GM23338 (cell line): ENCODE measurements at regions not wholly inside any gene's neighbourhood (a gene's known extent, or its start where the extent isn't known, plus 50 kb on each side); places are given as distances from the start of the nearest gene placed in this dataset.

Source experiments
- ATAC-seq: fragments of 200-7000 bp; cut with Tn5 transposase; 3 replicates; pipeline ENCODE4 v1.9.1; 2020
- DNase-seq: peaks from one replicate; pipeline ENCODE4 v3.0.0-alpha.2; 2015; ENCODE audit warnings: low spot score
- H2AFZ ChIP-seq: fragments of 200-600 bp; sonication (generic); 2 replicates; pipeline ENCODE4 v1.8.0; 2016; ENCODE audit warnings: antibody characterized with exemption, mild to moderate bottlenecking, moderate library complexity
- H3F3A ChIP-seq: fragments of 200-600 bp; sonication (generic); replicated peaks from 2 replicates; pipeline ENCODE4 v1.8.0; 2017; ENCODE audit warnings: antibody characterized with exemption, mixed run types, low read depth
- H3K27ac ChIP-seq: fragments of 200-600 bp; sonication (generic); 2 replicates; pipeline ENCODE4 v1.6.1; 2016; ENCODE audit warnings: low read depth
- H3K27me3 ChIP-seq: fragments of 200-600 bp; sonication (generic); 2 replicates; pipeline ENCODE4 v1.8.0; 2016; ENCODE audit warnings: mild to moderate bottlenecking, mixed run types, moderate library complexity; ENCODE audit not compliant: insufficient read depth
- H3K36me3 ChIP-seq: fragments of 200-600 bp; sonication (generic); 2 replicates; pipeline ENCODE4 v1.8.0; 2016; ENCODE audit warnings: mild to moderate bottlenecking; ENCODE audit not compliant: insufficient read depth
- H3K4me1 ChIP-seq: fragments of 200-600 bp; sonication (generic); 2 replicates; pipeline ENCODE4 v1.8.0; 2016; ENCODE audit warnings: mild to moderate bottlenecking, moderate library complexity; ENCODE audit not compliant: insufficient read depth
- H3K4me2 ChIP-seq: fragments of 200-600 bp; sonication (generic); 2 replicates; pipeline ENCODE4 v1.7.1; 2017; ENCODE audit warnings: mixed run types
- H3K4me3 ChIP-seq: fragments of 200-600 bp; sonication (generic); 2 replicates; pipeline ENCODE4 v1.6.1; 2016; ENCODE audit warnings: mixed run types
- H3K79me2 ChIP-seq: fragments of 200-600 bp; sonication (generic); replicated peaks from 2 replicates; pipeline ENCODE4 v1.8.0; 2017; ENCODE audit warnings: mild to moderate bottlenecking; ENCODE audit not compliant: insufficient read depth
- H3K9me2 ChIP-seq: fragments of 200-600 bp; sonication (generic); 2 replicates; pipeline ENCODE4 v1.8.0; 2017; ENCODE audit not compliant: insufficient read depth
- H4K20me1 ChIP-seq: fragments of 200-600 bp; sonication (generic); replicated peaks from 2 replicates; pipeline ENCODE4 v1.8.0; 2017; ENCODE audit warnings: mild to moderate bottlenecking; ENCODE audit not compliant: insufficient read depth
- H3K27ac Mint-ChIP-seq: 2 replicates; pipeline ENCODE4 v1.8.0; 2020; ENCODE audit warnings: inconsistent platforms, mild to moderate bottlenecking, moderate library complexity, mixed read lengths
- H3K27me3 Mint-ChIP-seq: 3 replicates; pipeline ENCODE4 v1.8.0; 2022; ENCODE audit warnings: low read depth, mild to moderate bottlenecking, moderate library complexity, mixed read lengths, inconsistent platforms; ENCODE audit not compliant: insufficient read depth, poor library complexity
- H3K36me3 Mint-ChIP-seq: 3 replicates; pipeline ENCODE4 v1.8.0; 2021; ENCODE audit warnings: low read depth, mild to moderate bottlenecking, inconsistent platforms, moderate library complexity, mixed read lengths
- H3K4me1 Mint-ChIP-seq: 3 replicates; pipeline ENCODE4 v1.8.0; 2020; ENCODE audit warnings: mild to moderate bottlenecking, inconsistent platforms, mixed read lengths
- H3K4me3 Mint-ChIP-seq: 3 replicates; pipeline ENCODE4 v1.8.0; 2021; ENCODE audit warnings: moderate library complexity, mild to moderate bottlenecking, inconsistent platforms, mixed read lengths
- H3K9me3 Mint-ChIP-seq: 3 replicates; pipeline ENCODE4 v1.8.0; 2020; ENCODE audit warnings: moderate library complexity, mild to moderate bottlenecking, inconsistent platforms, mixed read lengths
- CREB1 ChIP-seq: fragments of 250-450 bp; sonication (Bioruptor Pico); IDR thresholded peaks from 2 replicates; pipeline ENCODE4 v1.5.0; 2020; ENCODE audit warnings: low read depth, mild to moderate bottlenecking, moderate library complexity
- EZH2 ChIP-seq: fragments of 200-600 bp; sonication (generic); IDR thresholded peaks from one replicate; pipeline ENCODE4 v1.8.0; 2017; ENCODE audit warnings: antibody characterized with exemption, mild to moderate bottlenecking, low read depth; ENCODE audit not compliant: unreplicated experiment
- EZH2phosphoT487 ChIP-seq: fragments of 200-600 bp; sonication (generic); IDR thresholded peaks from one replicate; pipeline ENCODE4 v1.8.1; 2018; ENCODE audit warnings: antibody characterized with exemption; ENCODE audit not compliant: unreplicated experiment
- JUNB ChIP-seq: IDR thresholded peaks from one replicate; pipeline ENCODE4 v1.6.1; 2016; ENCODE audit warnings: antibody characterized with exemption; ENCODE audit not compliant: unreplicated experiment
- NANOG ChIP-seq: IDR thresholded peaks from 2 replicates; pipeline ENCODE4 v1.6.1; 2016; ENCODE audit warnings: antibody characterized with exemption, borderline replicate concordance
- REST ChIP-seq: IDR thresholded peaks from one replicate; pipeline ENCODE4 v1.6.1; 2018; ENCODE audit warnings: antibody characterized with exemption; ENCODE audit not compliant: unreplicated experiment
- ZNF331 ChIP-seq: fragments of 250-450 bp; sonication (Bioruptor Pico); IDR thresholded peaks from 2 replicates; pipeline ENCODE4 v1.5.0; 2020; ENCODE audit warnings: low read depth, mild to moderate bottlenecking, moderate library complexity

GRCh38 chr12:69057742-69058141, 124.8 kb upstream of the CPM start (continued):
- TF ChIP-seq REST (no peak), CREB1 (no peak), EZH2 (no peak), JUNB (no peak)

- H3K36me3 ChIP-seq, result no peaks in the 10 kb centered on the region
- H3K79me2 ChIP-seq, result no peaks in the 10 kb centered on the region
- H3K27me3 ChIP-seq, result no peaks in the 10 kb centered on the region
- no peak for TF ChIP-seq ZNF331 (CRISPR knock-in tag)
- TF ChIP-seq REST, result no peak
- TF ChIP-seq NANOG, result no peak
- TF ChIP-seq CREB1, result no peak
- no peak for TF ChIP-seq EZH2phosphoT487
- no peak for TF ChIP-seq JUNB
- Mint-ChIP-seq H3K27me3 (peaks cover 3% of the 10 kb centered on the region), H3K27ac (no peak overlapping the region), H3K36me3 (no peaks in the 10 kb centered on the region), H3K9me3 (no peaks in the 10 kb centered on the region), H3K4me3 (no peak overlapping the region), H3K4me1 (peaks cover 6% of the 10 kb centered on the region)
- no peaks in the 10 kb centered on the region for H3F3A ChIP-seq
- H4K20me1 ChIP-seq, result no peaks in the 10 kb centered on the region
- no peak overlapping the region for H2AFZ ChIP-seq
- no peak overlapping the region for H3K27ac ChIP-seq
- ATAC-seq (no peak), DNase-seq (no peak)
- no peak overlapping the region for H3K4me2 ChIP-seq
- H3K9me2 ChIP-seq, result no peaks in the 10 kb centered on the region
- H3K4me3 ChIP-seq, result no peak overlapping the region
- H3K4me1 ChIP-seq, result no peaks in the 10 kb centered on the region
These were observed 126.8 kb upstream of the CPM start for GRCh38 chr12:69059465-69060457.
